ENCODE measurements at regions not wholly inside any gene's neighbourhood (a gene's known extent, or its start where the extent isn't known, plus 50 kb on each side); places are given as distances from the start of the nearest gene placed in this dataset.

- Histone ChIP-seq H3K9me1 (ENCODE audit: insufficient read depth, low read length) (no peaks in the 10 kb centered on the region), H3K36me3 (ENCODE audit: control insufficient read depth, insufficient read depth, low read length) (no peaks in the 10 kb centered on the region), H2BK5ac (ENCODE audit: low read depth, low read length, poor library complexity, severe bottlenecking) (no peak overlapping the region), H2AFZ (replicated peaks; ENCODE audit: low read length, poor library complexity) (no peak overlapping the region), H2AK5ac (ENCODE audit: low read depth, low read length) (no peak overlapping the region), H3K4me1 (ENCODE audit: control insufficient read depth, insufficient read depth, low read length) (no peaks in the 10 kb centered on the region), H3K4me2 (ENCODE audit: low read depth, low read length) (no peak overlapping the region), H4K20me1 (ENCODE audit: insufficient read depth, low read length) (no peaks in the 10 kb centered on the region), H3K27me3 (ENCODE audit: control insufficient read depth, insufficient read depth, low read length) (no peaks in the 10 kb centered on the region), H4K8ac (ENCODE audit: low read depth in 2 of 2, low read length in 2 of 2) (no peak overlapping the region), H3K4ac (ENCODE audit: low read depth, low read length) (no peak overlapping the region), H3K9ac (ENCODE audit: low read depth, low read length) (no peak overlapping the region), H3K23ac (ENCODE audit: low read depth, low read length) (no peak overlapping the region), H2BK15ac (ENCODE audit: low read depth, low read length) (no peak overlapping the region), H2BK20ac (ENCODE audit: low read depth, low read length) (no peak overlapping the region), H3K9me3 (ENCODE audit: control insufficient read depth, insufficient read depth, low read length) (peaks cover 7% of the 10 kb centered on the region; the same call in 1 of the 2 replicates), H3K14ac (replicated peaks; ENCODE audit: low read depth, low read length) (no peak overlapping the region), H4K5ac (ENCODE audit: low read depth, low read length) (no peak overlapping the region), H3K18ac (ENCODE audit: low read depth, low read length) (no peak overlapping the region), H2BK120ac (ENCODE audit: low read depth, low read length) (no peak overlapping the region), H3K4me3 (ENCODE audit: insufficient read depth, low read depth, low read length) (no peak overlapping the region), H4K91ac (ENCODE audit: insufficient read depth, low read depth, low read length) (no peak overlapping the region), H2AK9ac (replicated peaks; ENCODE audit: low read depth, low read length, poor library complexity) (no peak overlapping the region), H3K27ac (ENCODE audit: insufficient read depth, low read length) (no peak overlapping the region), H3K79me1 (ENCODE audit: low read depth in 1 of 2, low read length in 2 of 2) (no peaks in the 10 kb centered on the region), H3K56ac (ENCODE audit: extremely low read depth, insufficient read depth, low read length) (no peak overlapping the region)
- intact Hi-C loops (cut with micrococcal nuclease): no loop called here
- in situ Hi-C loops (cut with MboI; ENCODE audit: low sequenced_read_pairs): no loop called here
- no TSS peak for BruUV-seq (replicated peaks)
- no CpG with 5 or more reads among the region's 4 CpGs for WGBS, 2 experiments (ENCODE audit: extremely low coverage in 2 of 2, insufficient read length in 1 of 2)
- ChIA-PET POLR2A (ENCODE audit: unreplicated experiment) (no interaction called here), CTCF (interaction anchor here (0.5 kb wide), 1 partner anchor 21 kb away, joined by 3 read pairs; no protein-coding TSS in a partner anchor)
- no peak for DNase-seq
- dilution Hi-C loops (cut with HindIII; ENCODE audit: low sequenced_read_pairs, unreplicated experiment): no loop called here
- TF ChIP-seq MAZ (IDR thresholded peaks at IDR 0.05; ENCODE audit: borderline replicate concordance, low read depth, low read length): no peak
- TF ChIP-seq ELK1 (IDR thresholded peaks at IDR 0.05; ENCODE audit: borderline replicate concordance, low read depth, low read length): no peak
- no peak for TF ChIP-seq RFX5 (IDR thresholded peaks at IDR 0.05; ENCODE audit: low read depth, low read length)
- TF ChIP-seq MAFK (IDR thresholded peaks at IDR 0.05; ENCODE audit: low read depth, low read length): no peak
- ATAC-seq (ENCODE audit: low read depth): no peak
Observed at GRCh38 chr3:87563712-87564111, 287.3 kb upstream of the POU1F1 start.

Measured in IMR-90 (cell line).